NB4 (cell line): ENCODE measurements at regions not wholly inside any gene's neighbourhood (a gene's known extent, or its start where the extent isn't known, plus 50 kb on each side); places are given as distances from the start of the nearest gene placed in this dataset.

ENCODE experiments used
- CTCF ChIP-seq: IDR thresholded peaks from one replicate; pipeline ENCODE4 v1.5.1; 2012; ENCODE audit warnings: low read depth, low read length
- MAX ChIP-seq: IDR thresholded peaks from 2 replicates; pipeline ENCODE4 v1.6.1; 2011; ENCODE audit warnings: low read depth, low read length
- POLR2A ChIP-seq: IDR thresholded peaks from 2 replicates; pipeline ENCODE4 v1.6.1; 2011; ENCODE audit warnings: mild to moderate bottlenecking; ENCODE audit not compliant: insufficient read length; ENCODE audit errors: extremely low read depth

- no peak for TF ChIP-seq CTCF
- no peak for TF ChIP-seq POLR2A
- TF ChIP-seq MAX, result no peak
Measured at GRCh38 chr6:164062872-164063271, 648.4 kb downstream of the QKI start.
